Mammary epithelial cell (primary cell): ENCODE measurements at regions not wholly inside any gene's neighbourhood (a gene's known extent, or its start where the extent isn't known, plus 50 kb on each side); places are given as distances from the start of the nearest gene placed in this dataset.

Source experiments
- CTCF ChIP-seq, 2 donors: IDR thresholded peaks in 1 of 2; conservative IDR thresholded peaks in 1 of 2; 2 replicates each; pipeline ENCODE4 v1.5.1; 2011 to 2012; ENCODE audit warnings: inconsistent platforms in 2 of 2, low read length in 2 of 2, mild to moderate bottlenecking in 2 of 2, control low read depth in 1 of 2, low read depth in 1 of 2; ENCODE audit not compliant: insufficient read depth in 1 of 2; ENCODE audit errors: extremely low read depth in 1 of 2
- EZH2 ChIP-seq: IDR thresholded peaks from 2 replicates; pipeline ENCODE4 v1.6.1; 2012; ENCODE audit warnings: low read length, inconsistent platforms, borderline replicate concordance

GRCh38 chr9:71629578-71630215, 138.6 kb downstream of the CEMIP2 start:
- TF ChIP-seq CTCF (conservative IDR thresholded peaks at IDR 0.05 in 1 of 2, IDR thresholded peaks at IDR 0.05 in 1 of 2; ENCODE audit: extremely low read depth in 1 of 2, insufficient read depth in 1 of 2, low read depth in 1 of 2, low read length in 2 of 2), result no peak
- TF ChIP-seq EZH2, result no peak
